ENCODE measurements at regions not wholly inside any gene's neighbourhood (a gene's known extent, or its start where the extent isn't known, plus 50 kb on each side); places are given as distances from the start of the nearest gene placed in this dataset.

- WGBS, 2 donors, result 50% methylated on average over 2 of the region's 2 CpGs; no CpG with 5 or more reads in 1 of the 2 donors
- intact Hi-C loops (cut with DNase I; ENCODE audit: low total_unique reads), result no loop called here
- TF ChIP-seq POLR2A (IDR thresholded peaks at IDR 0.05) (no peak), CTCF (IDR thresholded peaks at IDR 0.05) (no peak)
- no peak for DNase-seq (ENCODE audit: low spot score in 2 of 2)
- no peak overlapping the region for H3K4me3 ChIP-seq (ENCODE audit: low read depth, poor library complexity, severe bottlenecking)
Measured at GRCh38 chrY:7449860-7450259, 538.3 kb upstream of the AMELY start.

- 57% methylated on average over 3 of the region's 3 CpGs; no CpG with 5 or more reads in 1 of the 2 donors for WGBS, 2 donors
- TF ChIP-seq CTCF (IDR thresholded peaks at IDR 0.05) (no peak), POLR2A (IDR thresholded peaks at IDR 0.05) (no peak)
- H3K4me3 ChIP-seq (ENCODE audit: low read depth, poor library complexity, severe bottlenecking), result no peak overlapping the region
- DNase-seq (ENCODE audit: low spot score in 2 of 2), result no peak
- intact Hi-C loops (cut with DNase I; ENCODE audit: low total_unique reads), result no loop called here
Measured at GRCh38 chrY:7448687-7449086, 537.1 kb upstream of the AMELY start.

GRCh38 chrY:7447881-7448516, 536.4 kb upstream of the AMELY start:
- intact Hi-C loops (cut with DNase I; ENCODE audit: low total_unique reads), result no loop called here
- no peak overlapping the region for H3K4me3 ChIP-seq (ENCODE audit: low read depth, poor library complexity, severe bottlenecking)
- WGBS, 2 donors, result 42% methylated on average over 8 of the region's 8 CpGs; no CpG with 5 or more reads in 1 of the 2 donors
- TF ChIP-seq POLR2A (IDR thresholded peaks at IDR 0.05) (no peak), CTCF (IDR thresholded peaks at IDR 0.05) (no peak)
- DNase-seq (ENCODE audit: low spot score in 2 of 2), result no peak

GRCh38 chrY:7444141-7444540, 532.6 kb upstream of the AMELY start:
- 31% methylated on average over 3 of the region's 3 CpGs; no CpG with 5 or more reads in 1 of the 2 donors for WGBS, 2 donors
- intact Hi-C loops (cut with DNase I; ENCODE audit: low total_unique reads), result no loop called here

GRCh38 chrY:7440796-7441530, 529.4 kb upstream of the AMELY start:
- 21% methylated on average over 4 of the region's 4 CpGs; no CpG with 5 or more reads in 1 of the 2 donors for WGBS, 2 donors
- intact Hi-C loops (cut with DNase I; ENCODE audit: low total_unique reads), result no loop called here
- H3K4me3 ChIP-seq (ENCODE audit: low read depth, poor library complexity, severe bottlenecking), result no peak overlapping the region
- DNase-seq (ENCODE audit: low spot score in 2 of 2), result no peak
- TF ChIP-seq CTCF (IDR thresholded peaks at IDR 0.05) (no peak), POLR2A (IDR thresholded peaks at IDR 0.05) (no peak)

More at GRCh38 chrY:7444141-7444540, 532.6 kb upstream of the AMELY start:
- no peak overlapping the region for H3K4me3 ChIP-seq (ENCODE audit: low read depth, poor library complexity, severe bottlenecking)
- TF ChIP-seq CTCF (IDR thresholded peaks at IDR 0.05) (no peak), POLR2A (IDR thresholded peaks at IDR 0.05) (no peak)
- peak in 1 of 2 donors; percentile 17 for DNase-seq (ENCODE audit: low spot score in 2 of 2)
